RWPE2 (cell line): ENCODE measurements at regions not wholly inside any gene's neighbourhood (a gene's known extent, or its start where the extent isn't known, plus 50 kb on each side); places are given as distances from the start of the nearest gene placed in this dataset.

ENCODE experiments used
- ATAC-seq: fragments of 200-7000 bp; cut with Tn5 transposase; 3 replicates; pipeline ENCODE4 v1.9.1; 2021; ENCODE audit warnings: low read depth
- DNase-seq: peaks from one replicate; pipeline ENCODE4 v3.0.0-alpha.2; 2020; ENCODE audit warnings: low spot score
- H3K27ac ChIP-seq: fragments of 450-650 bp; 2 replicates; pipeline ENCODE4 v1.5.1; 2017; ENCODE audit warnings: mild to moderate bottlenecking; ENCODE audit not compliant: poor library complexity, severe bottlenecking
- H3K27me3 ChIP-seq: fragments of 250-450 bp; sonication (Bioruptor Pico); 2 replicates; pipeline ENCODE4 v1.5.1; 2021; ENCODE audit warnings: mild to moderate bottlenecking, moderate library complexity; ENCODE audit not compliant: insufficient read depth, poor library complexity, severe bottlenecking
- H3K36me3 ChIP-seq: fragments of 250-450 bp; sonication (Bioruptor Pico); 2 replicates; pipeline ENCODE4 v1.5.1; 2020; ENCODE audit warnings: low read depth, mild to moderate bottlenecking, moderate library complexity
- H3K4me1 ChIP-seq: fragments of 250-450 bp; sonication (Bioruptor Pico); 2 replicates; pipeline ENCODE4 v1.5.1; 2021; ENCODE audit warnings: mild to moderate bottlenecking, moderate library complexity; ENCODE audit not compliant: insufficient read depth, poor library complexity, severe bottlenecking
- H3K4me3 ChIP-seq: fragments of 250-450 bp; sonication (Bioruptor Pico); 2 replicates; pipeline ENCODE4 v1.5.1; 2021; ENCODE audit warnings: mild to moderate bottlenecking, moderate library complexity; ENCODE audit not compliant: severe bottlenecking
- H3K9me3 ChIP-seq: fragments of 250-450 bp; sonication (Bioruptor Pico); 2 replicates; pipeline ENCODE4 v1.5.1; 2021; ENCODE audit warnings: mild to moderate bottlenecking, moderate library complexity; ENCODE audit not compliant: severe bottlenecking
- CTCF ChIP-seq: fragments of 450-650 bp; IDR thresholded peaks from one replicate; pipeline ENCODE4 v1.5.1; 2017; ENCODE audit warnings: mild to moderate bottlenecking, moderate library complexity; ENCODE audit not compliant: poor library complexity, severe bottlenecking

GRCh38 chr3:176510097-176510496 is 687.2 kb downstream of the TBL1XR1 start:
- H3K36me3 ChIP-seq: no peaks in the 10 kb centered on the region

GRCh38 chr3:176505878-176506621 is 691.2 kb downstream of the TBL1XR1 start:
- DNase-seq (no peak), ATAC-seq (no peak)
- H3K27me3 ChIP-seq: no peaks in the 10 kb centered on the region
- no peaks in the 10 kb centered on the region for H3K4me1 ChIP-seq
- H3K36me3 ChIP-seq: no peaks in the 10 kb centered on the region
- no peaks in the 10 kb centered on the region for H3K9me3 ChIP-seq
- H3K4me3 ChIP-seq: no peak overlapping the region
- no peak for TF ChIP-seq CTCF
- H3K27ac ChIP-seq: no peak overlapping the region

More at GRCh38 chr3:176510097-176510496, 687.2 kb downstream of the TBL1XR1 start:
- no peaks in the 10 kb centered on the region for H3K9me3 ChIP-seq
- no peak for DNase-seq
- ATAC-seq: no peak
- H3K4me1 ChIP-seq: no peaks in the 10 kb centered on the region
- no peak overlapping the region for H3K4me3 ChIP-seq
- no peak overlapping the region for H3K27ac ChIP-seq
- TF ChIP-seq CTCF: no peak
- no peaks in the 10 kb centered on the region for H3K27me3 ChIP-seq

GRCh38 chr3:176491084-176491483 is 706.2 kb downstream of the TBL1XR1 start:
- Histone ChIP-seq H3K9me3 (no peaks in the 10 kb centered on the region), H3K27ac (no peak overlapping the region), H3K4me3 (no peak overlapping the region), H3K4me1 (no peaks in the 10 kb centered on the region), H3K27me3 (no peaks in the 10 kb centered on the region), H3K36me3 (no peaks in the 10 kb centered on the region)
- no peak for TF ChIP-seq CTCF
- DNase-seq: no peak
- no peak for ATAC-seq

- Histone ChIP-seq H3K36me3 (no peaks in the 10 kb centered on the region), H3K4me1 (no peaks in the 10 kb centered on the region), H3K27ac (no peak overlapping the region), H3K9me3 (no peaks in the 10 kb centered on the region), H3K27me3 (no peaks in the 10 kb centered on the region), H3K4me3 (no peak overlapping the region)
- TF ChIP-seq CTCF: no peak
- no peak for DNase-seq
- no peak for ATAC-seq
Measured at GRCh38 chr3:176490357-176490756, 706.9 kb downstream of the TBL1XR1 start.

- Histone ChIP-seq H3K4me3 (no peak overlapping the region), H3K27me3 (no peaks in the 10 kb centered on the region), H3K4me1 (no peaks in the 10 kb centered on the region), H3K9me3 (no peaks in the 10 kb centered on the region), H3K36me3 (no peaks in the 10 kb centered on the region), H3K27ac (no peak overlapping the region)
- no peak for TF ChIP-seq CTCF
- no peak for DNase-seq
- ATAC-seq: no peak
Measured at GRCh38 chr3:176479248-176479647, 718.0 kb downstream of the TBL1XR1 start.
